ENCODE measurements at regions not wholly inside any gene's neighbourhood (a gene's known extent, or its start where the extent isn't known, plus 50 kb on each side); places are given as distances from the start of the nearest gene placed in this dataset.

GRCh38 chr6:133191323-133191722, 49.8 kb upstream of the EYA4 start:
- TF ChIP-seq TAF1 (IDR thresholded peaks at IDR 0.05; ENCODE audit: borderline replicate concordance, insufficient read depth, low read length) (no peak), POLR2AphosphoS5 (IDR thresholded peaks at IDR 0.05; ENCODE audit: low read depth, low read length) (no peak), REST (IDR thresholded peaks at IDR 0.05; ENCODE audit: insufficient read depth in 1 of 2, low read depth in 2 of 2, low read length in 2 of 2) (no peak), SIN3A (IDR thresholded peaks at IDR 0.05; ENCODE audit: borderline replicate concordance, insufficient read depth, low read length) (no peak), FOXP2 (optimal IDR thresholded peaks at IDR 0.05; ENCODE audit: borderline replicate concordance, extremely low read depth, extremely low read length, insufficient read depth) (no peak)
